K562 (cell line): ENCODE measurements at regions not wholly inside any gene's neighbourhood (a gene's known extent, or its start where the extent isn't known, plus 50 kb on each side); places are given as distances from the start of the nearest gene placed in this dataset.

Experiments
- ATAC-seq: fragments of 200-7000 bp; cut with Tn5 transposase; 3 replicates; pipeline ENCODE4 v1.9.1; 2020; ENCODE audit warnings: moderate library complexity
- BruUV-seq: library from RNA; stranded (reverse); fragments of 400-500 nt; replicated peaks from 2 replicates; lab custom pipeline; 2021; lab: Mats Ljungman, UMichigan
- CTCF ChIA-PET: fragments of 300-600 bp; formaldehyde crosslinking; extraction: SDS; loops from one replicate; lab custom pipeline; 2021; ENCODE audit warnings: low intra/inter-chr PET ratio; lab: Yijun Ruan, JAX
- POLR2A ChIA-PET: fragments of 300-600, 350-650 bp; sonication (Branson Sonifier 250); formaldehyde crosslinking; extraction: SDS; loops from one replicate; lab custom pipeline; 2021; ENCODE audit warnings: antibody characterized with exemption, inconsistent platforms; lab: Yijun Ruan, JAX
- DNase-seq, 4 experiments: peaks; one replicate each; pipeline versions ENCODE4 v3.0.0 to v3.0.0-alpha.2; 2011 to 2018; ENCODE audit warnings: low spot score in 3 of 4, mixed read lengths in 3 of 4; ENCODE audit errors: extremely low read depth in 1 of 4
- FAIRE-seq: peaks from 2 replicates; lab custom pipeline; 2011; peaks lifted over from hg19 to GRCh38; lab: Jason Lieb, UNC
- H2AFZ ChIP-seq: 2 replicates; pipeline ENCODE4 v1.6.0; 2011; ENCODE audit warnings: low read depth, low read length, control low read depth, inconsistent platforms
- H3K27ac ChIP-seq: fragments of 200-600 bp; 3 replicates; pipeline ENCODE4 v1.8.0; 2011; ENCODE audit warnings: low read depth, mild to moderate bottlenecking, control low read depth, inconsistent platforms, low read length, moderate library complexity, mixed read lengths; ENCODE audit errors: extremely low read depth
- H3K27me3 ChIP-seq, 2 experiments: fragments of 300-600 bp in 1 of 2; 2 replicates in 1 of 2; 3 replicates in 1 of 2; pipeline versions ENCODE4 v1.6.0 to v1.8.0; 2011; ENCODE audit warnings: inconsistent platforms in 2 of 2, low read length in 2 of 2, mild to moderate bottlenecking in 1 of 2, mixed read lengths in 1 of 2, moderate library complexity in 1 of 2; ENCODE audit not compliant: control insufficient read depth in 2 of 2, insufficient read depth in 2 of 2
- H3K36me3 ChIP-seq: fragments of 300-600 bp; 3 replicates; pipeline ENCODE4 v1.8.0; 2011; ENCODE audit warnings: mild to moderate bottlenecking, low read length, inconsistent platforms; ENCODE audit not compliant: control insufficient read depth, insufficient read depth
- H3K4me1 ChIP-seq, 2 experiments: fragments of 200-600 bp in 1 of 2; replicated peaks in 1 of 2; 2 replicates in 1 of 2; 3 replicates in 1 of 2; pipeline versions ENCODE4 v1.5.1 to v1.8.0; 2011; ENCODE audit warnings: inconsistent platforms in 2 of 2, low read length in 2 of 2, mild to moderate bottlenecking in 1 of 2, mixed read lengths in 1 of 2, moderate library complexity in 1 of 2; ENCODE audit not compliant: control insufficient read depth in 2 of 2, insufficient read depth in 2 of 2
- H3K4me2 ChIP-seq: 2 replicates; pipeline ENCODE4 v1.6.1; 2011; ENCODE audit warnings: low read length, control low read depth, inconsistent platforms, mixed read lengths; ENCODE audit not compliant: insufficient read depth
- H3K4me3 ChIP-seq: fragments of 200-600 bp; sonication (generic), shearing (Covaris generic); 2 replicates; pipeline ENCODE4 v1.5.1; 2016; ENCODE audit warnings: control low read depth, inconsistent platforms
- H3K79me2 ChIP-seq: fragments of 200-600 bp; 3 replicates; pipeline ENCODE4 v1.8.0; 2011; ENCODE audit warnings: low read length, inconsistent platforms; ENCODE audit not compliant: control insufficient read depth, insufficient read depth
- H3K9ac ChIP-seq, 2 experiments: 2 replicates each; pipeline versions ENCODE4 v1.6.0 to v1.6.1; 2011; ENCODE audit warnings: low read depth in 2 of 2, low read length in 2 of 2, control low read depth in 1 of 2, inconsistent platforms in 1 of 2, mild to moderate bottlenecking in 1 of 2, mixed read lengths in 1 of 2; ENCODE audit not compliant: insufficient read depth in 1 of 2
- H3K9me1 ChIP-seq: one replicate; pipeline ENCODE4 v1.6.0; 2011; ENCODE audit warnings: inconsistent platforms, mild to moderate bottlenecking, low read length, moderate library complexity; ENCODE audit not compliant: control insufficient read depth, insufficient read depth
- H3K9me3 ChIP-seq: replicated peaks from 2 replicates; pipeline ENCODE4 v1.5.1; 2011; ENCODE audit warnings: low read depth, low read length, inconsistent platforms; ENCODE audit not compliant: control insufficient read depth, insufficient read depth
- H4K20me1 ChIP-seq: replicated peaks from 2 replicates; pipeline ENCODE4 v1.6.1; 2011; ENCODE audit warnings: low read length, inconsistent platforms, mixed read lengths; ENCODE audit not compliant: control insufficient read depth, insufficient read depth
- ATF6 ChIP-seq: sonication (generic); formaldehyde crosslinking; IDR thresholded peaks from 2 replicates; pipeline ENCODE4 v1.4.0; 2020; ENCODE audit warnings: mild to moderate bottlenecking, missing genetic modification reagents
- FOXK1 ChIP-seq: sonication (generic); formaldehyde crosslinking; IDR thresholded peaks from 2 replicates; pipeline ENCODE4 v1.8.0; 2022; ENCODE audit warnings: missing genetic modification reagents, mild to moderate bottlenecking, borderline replicate concordance
- MAX ChIP-seq: sonication (generic); formaldehyde crosslinking; IDR thresholded peaks from 2 replicates; pipeline ENCODE4 v1.9.0; 2022; ENCODE audit warnings: mild to moderate bottlenecking, missing genetic modification reagents
- MEIS2 ChIP-seq: fragments of 450-650 bp; IDR thresholded peaks from 2 replicates; pipeline ENCODE4 v1.6.1; 2014; ENCODE audit warnings: mild to moderate bottlenecking; ENCODE audit not compliant: partially characterized antibody
- NEUROD1 ChIP-seq: fragments of 150-350 bp; IDR thresholded peaks from 2 replicates; pipeline ENCODE4 v1.6.1; 2014; ENCODE audit warnings: borderline replicate concordance, low read length, low read depth; ENCODE audit not compliant: partially characterized antibody
- PTTG1 ChIP-seq: fragments of 450-650 bp; IDR thresholded peaks from 2 replicates; pipeline ENCODE4 v1.6.1; 2016; ENCODE audit warnings: low read depth, mild to moderate bottlenecking, missing genetic modification characterization, missing compliant biosample characterization
- SAFB ChIP-seq: fragments of 200-400 bp; formaldehyde crosslinking; IDR thresholded peaks from 2 replicates; pipeline ENCODE4 v1.6.1; 2017; ENCODE audit warnings: low read depth, low read length, borderline replicate concordance
- ZNF695 ChIP-seq: fragments of 450-650 bp; formaldehyde crosslinking; IDR thresholded peaks from 2 replicates; pipeline ENCODE4 v1.4.0; 2020; ENCODE audit warnings: mild to moderate bottlenecking, moderate library complexity
- ZNF717 ChIP-seq: fragments of 250-450 bp; sonication (Bioruptor Pico); IDR thresholded peaks from 2 replicates; pipeline ENCODE4 v1.5.0; 2021
- WGBS: fragments of 100-300 bp; shearing (Covaris generic); methylation state at CpG from one replicate; pipeline ENCODE4 v1.1.6; 2016; ENCODE audit warnings: low coverage, mixed read lengths; ENCODE audit not compliant: insufficient coverage; ENCODE audit errors: missing lambda C conversion rate; 5-methylcytosine and 5-hydroxymethylcytosine counted together
- in situ Hi-C: fragments of 300-500 bp; cut with MboI; formaldehyde crosslinking; loops from 4 replicates; pipeline ENCODE4 v1.15.0; 2018; ENCODE audit warnings: inconsistent platforms, mixed read lengths
- intact Hi-C: fragments of 100-400 bp; cut with micrococcal nuclease; formaldehyde crosslinking; loops from 2 replicates; pipeline ENCODE4 v1.14.2; 2022

- FAIRE-seq (no peak), ATAC-seq (no peak), DNase-seq (no peak)
- no peak overlapping the region for H3K9ac ChIP-seq
- CTCF ChIA-PET, result no interaction called here
- no peaks in the 10 kb centered on the region for H3K4me1 ChIP-seq
- no peaks in the 10 kb centered on the region for H3K36me3 ChIP-seq
- no peaks in the 10 kb centered on the region for H4K20me1 ChIP-seq
- no peak overlapping the region for H3K27ac ChIP-seq
- TF ChIP-seq ATF6 (CRISPR knock-in tag), result no peak
- no peak for TF ChIP-seq SAFB
- TF ChIP-seq FOXK1, result no peak
- no peak for TF ChIP-seq MAX (CRISPR knock-in tag)
- TF ChIP-seq ZNF695 (CRISPR knock-in tag), result no peak
- TF ChIP-seq PTTG1 (tag), result no peak
- TF ChIP-seq ZNF717 (CRISPR knock-in tag), result no peak
- TF ChIP-seq MEIS2, result no peak
- no peak for TF ChIP-seq NEUROD1
- intact Hi-C loops (no loop called here), in situ Hi-C loops (no loop called here)
- no peaks in the 10 kb centered on the region for H3K9me1 ChIP-seq
- H3K4me2 ChIP-seq, result no peak overlapping the region
- H2AFZ ChIP-seq, result no peak overlapping the region
- POLR2A ChIA-PET, result no interaction called here
- 0% methylated on average over 1 of the region's 1 CpG for WGBS
- H3K27me3 ChIP-seq, result no peaks in the 10 kb centered on the region
- BruUV-seq, result no TSS peak
- no peaks in the 10 kb centered on the region for H3K9me3 ChIP-seq
- H3K79me2 ChIP-seq, result no peaks in the 10 kb centered on the region
- H3K4me3 ChIP-seq, result no peak overlapping the region
Observed at GRCh38 chr7:110142939-110143526, 947.9 kb upstream of the LRRN3 start.
